Astrocyte (in vitro differentiated cells and primary cell): ENCODE measurements at regions not wholly inside any gene's neighbourhood (a gene's known extent, or its start where the extent isn't known, plus 50 kb on each side); places are given as distances from the start of the nearest gene placed in this dataset.

Experiments
- EZH2 ChIP-seq: IDR thresholded peaks from 2 replicates; pipeline ENCODE4 v1.6.1; 2012; ENCODE audit warnings: mild to moderate bottlenecking, low read length, inconsistent platforms; ENCODE audit not compliant: insufficient read depth
- TF ChIP-seq, protein P1 (sequence below): IDR thresholded peaks from 2 replicates; pipeline ENCODE4 v1.5.1; 2011; ENCODE audit warnings: low read depth, mild to moderate bottlenecking, inconsistent platforms, low read length, moderate library complexity; ENCODE audit not compliant: insufficient read depth

DNA sequence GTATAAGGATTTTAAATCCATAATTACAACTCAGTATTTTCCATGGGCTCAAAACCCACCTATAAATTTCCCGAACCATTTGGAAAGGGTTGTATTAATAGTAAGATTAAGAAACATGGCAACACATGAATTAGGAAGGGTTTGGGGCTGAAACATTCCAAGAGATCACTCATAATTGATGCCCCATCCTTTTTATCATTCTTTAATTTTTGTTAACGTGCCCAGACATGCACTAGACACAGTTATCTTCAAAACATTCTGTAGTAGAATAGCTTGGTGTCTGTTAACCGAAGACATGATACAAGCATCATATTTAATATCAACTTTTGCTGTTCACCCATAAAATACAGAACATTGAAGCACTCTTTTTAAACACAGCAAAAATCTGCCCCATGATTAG lies 106.8 kb upstream of the FRMD6 start:
- TF ChIP-seq, protein P1, sequence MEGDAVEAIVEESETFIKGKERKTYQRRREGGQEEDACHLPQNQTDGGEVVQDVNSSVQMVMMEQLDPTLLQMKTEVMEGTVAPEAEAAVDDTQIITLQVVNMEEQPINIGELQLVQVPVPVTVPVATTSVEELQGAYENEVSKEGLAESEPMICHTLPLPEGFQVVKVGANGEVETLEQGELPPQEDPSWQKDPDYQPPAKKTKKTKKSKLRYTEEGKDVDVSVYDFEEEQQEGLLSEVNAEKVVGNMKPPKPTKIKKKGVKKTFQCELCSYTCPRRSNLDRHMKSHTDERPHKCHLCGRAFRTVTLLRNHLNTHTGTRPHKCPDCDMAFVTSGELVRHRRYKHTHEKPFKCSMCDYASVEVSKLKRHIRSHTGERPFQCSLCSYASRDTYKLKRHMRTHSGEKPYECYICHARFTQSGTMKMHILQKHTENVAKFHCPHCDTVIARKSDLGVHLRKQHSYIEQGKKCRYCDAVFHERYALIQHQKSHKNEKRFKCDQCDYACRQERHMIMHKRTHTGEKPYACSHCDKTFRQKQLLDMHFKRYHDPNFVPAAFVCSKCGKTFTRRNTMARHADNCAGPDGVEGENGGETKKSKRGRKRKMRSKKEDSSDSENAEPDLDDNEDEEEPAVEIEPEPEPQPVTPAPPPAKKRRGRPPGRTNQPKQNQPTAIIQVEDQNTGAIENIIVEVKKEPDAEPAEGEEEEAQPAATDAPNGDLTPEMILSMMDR, result no peak
- no peak for TF ChIP-seq EZH2
